OCI-LY3 (cell line): ENCODE measurements at regions not wholly inside any gene's neighbourhood (a gene's known extent, or its start where the extent isn't known, plus 50 kb on each side); places are given as distances from the start of the nearest gene placed in this dataset.

Source experiments
- H2AFZ ChIP-seq: fragments of 200-600, 300-600 bp; shearing (Covaris generic); 2 replicates; pipeline ENCODE4 v1.6.0; 2014; ENCODE audit warnings: antibody characterized with exemption, low read depth, low read length
- H3K27ac ChIP-seq: fragments of 200-600, 300-600 bp; sonication (generic); 2 replicates; pipeline ENCODE4 v1.5.1; 2014; ENCODE audit warnings: mild to moderate bottlenecking, low read length, moderate library complexity, mixed read lengths
- H3K27me3 ChIP-seq: fragments of 200-600, 300-600 bp; sonication (generic); 2 replicates; pipeline ENCODE4 v1.6.1; 2014; ENCODE audit warnings: low read depth, low read length, mixed read lengths
- H3K36me3 ChIP-seq: fragments of 200-600, 300-600 bp; sonication (generic); replicated peaks from 2 replicates; pipeline ENCODE3; 2014; ENCODE audit warnings: low read depth, low read length, mixed read lengths
- H3K4me1 ChIP-seq: fragments of 300-600, 200-600 bp; sonication (generic); 2 replicates; pipeline ENCODE4 v1.6.1; 2014; ENCODE audit warnings: low read length, mixed read lengths
- H3K4me2 ChIP-seq: fragments of 200-600, 300-600 bp; sonication (generic); 2 replicates; pipeline ENCODE4 v1.6.1; 2014; ENCODE audit warnings: low read length, mixed read lengths
- H3K4me3 ChIP-seq: fragments of 300-600, 200-600 bp; sonication (generic); 2 replicates; pipeline ENCODE4 v1.5.1; 2014; ENCODE audit warnings: antibody characterized with exemption, mild to moderate bottlenecking, low read length, moderate library complexity
- H3K79me2 ChIP-seq: fragments of 300-600, 200-600 bp; shearing (Covaris generic); 2 replicates; pipeline ENCODE4 v1.6.1; 2014; ENCODE audit warnings: mild to moderate bottlenecking, low read length, mixed read lengths
- H3K9ac ChIP-seq: fragments of 300-600, 200-600 bp; shearing (Covaris generic); 2 replicates; pipeline ENCODE4 v1.6.0; 2014; ENCODE audit warnings: mild to moderate bottlenecking, low read length, moderate library complexity
- H3K9me3 ChIP-seq: fragments of 200-600, 300-600 bp; shearing (Covaris generic); 2 replicates; pipeline ENCODE4 v1.6.1; 2014; ENCODE audit warnings: low read length, mixed read lengths; ENCODE audit not compliant: insufficient read depth
- H4K20me1 ChIP-seq: fragments of 200-600, 300-600 bp; sonication (generic); 2 replicates; pipeline ENCODE4 v1.6.1; 2016; ENCODE audit warnings: low read length, mixed read lengths; ENCODE audit not compliant: insufficient read depth
- EZH2phosphoT487 ChIP-seq: fragments of 200-600 bp; shearing (Covaris generic); IDR thresholded peaks from 2 replicates; pipeline ENCODE4 v1.6.1; 2018; ENCODE audit warnings: antibody characterized with exemption, mixed run types, low read depth
- TF ChIP-seq, protein P1 (sequence below): fragments of 200-600, 300-600 bp; sonication (generic); IDR thresholded peaks from 2 replicates; pipeline ENCODE4 v1.5.1; 2014; ENCODE audit warnings: antibody characterized with exemption, low read length, low read depth

DNA sequence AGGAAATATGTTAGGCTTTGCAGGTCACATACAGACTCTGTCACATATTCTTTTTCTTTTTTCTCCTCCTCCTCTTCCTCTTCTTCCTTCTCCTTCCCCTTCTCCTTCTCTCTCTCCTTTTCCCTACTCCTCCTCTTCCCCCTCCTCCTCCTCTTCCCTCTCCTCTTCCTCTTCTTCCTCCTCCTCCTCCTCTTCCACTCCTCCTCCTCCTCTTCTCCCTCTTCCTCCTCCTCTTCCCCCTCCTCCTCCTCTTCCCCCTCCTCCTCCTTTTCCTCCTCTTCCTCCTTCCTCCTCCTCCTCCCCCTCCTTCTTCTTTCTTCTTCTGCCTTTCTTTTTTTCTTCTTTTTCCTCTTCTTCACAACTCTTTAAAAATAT lies 159.8 kb downstream of the KIF20B start:
- H3K27ac ChIP-seq = no peak overlapping the region
- H3K9me3 ChIP-seq = no peaks in the 10 kb centered on the region
- 0 out of 2 replicates have a peak, but pooled peaks cover 9% of the 10 kb centered on the region for H3K4me1 ChIP-seq
- no peak for TF ChIP-seq EZH2phosphoT487
- TF ChIP-seq, protein P1, sequence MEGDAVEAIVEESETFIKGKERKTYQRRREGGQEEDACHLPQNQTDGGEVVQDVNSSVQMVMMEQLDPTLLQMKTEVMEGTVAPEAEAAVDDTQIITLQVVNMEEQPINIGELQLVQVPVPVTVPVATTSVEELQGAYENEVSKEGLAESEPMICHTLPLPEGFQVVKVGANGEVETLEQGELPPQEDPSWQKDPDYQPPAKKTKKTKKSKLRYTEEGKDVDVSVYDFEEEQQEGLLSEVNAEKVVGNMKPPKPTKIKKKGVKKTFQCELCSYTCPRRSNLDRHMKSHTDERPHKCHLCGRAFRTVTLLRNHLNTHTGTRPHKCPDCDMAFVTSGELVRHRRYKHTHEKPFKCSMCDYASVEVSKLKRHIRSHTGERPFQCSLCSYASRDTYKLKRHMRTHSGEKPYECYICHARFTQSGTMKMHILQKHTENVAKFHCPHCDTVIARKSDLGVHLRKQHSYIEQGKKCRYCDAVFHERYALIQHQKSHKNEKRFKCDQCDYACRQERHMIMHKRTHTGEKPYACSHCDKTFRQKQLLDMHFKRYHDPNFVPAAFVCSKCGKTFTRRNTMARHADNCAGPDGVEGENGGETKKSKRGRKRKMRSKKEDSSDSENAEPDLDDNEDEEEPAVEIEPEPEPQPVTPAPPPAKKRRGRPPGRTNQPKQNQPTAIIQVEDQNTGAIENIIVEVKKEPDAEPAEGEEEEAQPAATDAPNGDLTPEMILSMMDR = no peak
- H3K27me3 ChIP-seq = no peaks in the 10 kb centered on the region
- no peaks in the 10 kb centered on the region for H3K36me3 ChIP-seq
- H3K9ac ChIP-seq = no peak overlapping the region
- H4K20me1 ChIP-seq = no peaks in the 10 kb centered on the region
- no peak overlapping the region for H3K4me2 ChIP-seq
- no peaks in the 10 kb centered on the region for H3K79me2 ChIP-seq
- H3K4me3 ChIP-seq = no peak overlapping the region
- H2AFZ ChIP-seq = peak overlapping the region; percentile 92; the same call in 1 of the 2 replicates

DNA sequence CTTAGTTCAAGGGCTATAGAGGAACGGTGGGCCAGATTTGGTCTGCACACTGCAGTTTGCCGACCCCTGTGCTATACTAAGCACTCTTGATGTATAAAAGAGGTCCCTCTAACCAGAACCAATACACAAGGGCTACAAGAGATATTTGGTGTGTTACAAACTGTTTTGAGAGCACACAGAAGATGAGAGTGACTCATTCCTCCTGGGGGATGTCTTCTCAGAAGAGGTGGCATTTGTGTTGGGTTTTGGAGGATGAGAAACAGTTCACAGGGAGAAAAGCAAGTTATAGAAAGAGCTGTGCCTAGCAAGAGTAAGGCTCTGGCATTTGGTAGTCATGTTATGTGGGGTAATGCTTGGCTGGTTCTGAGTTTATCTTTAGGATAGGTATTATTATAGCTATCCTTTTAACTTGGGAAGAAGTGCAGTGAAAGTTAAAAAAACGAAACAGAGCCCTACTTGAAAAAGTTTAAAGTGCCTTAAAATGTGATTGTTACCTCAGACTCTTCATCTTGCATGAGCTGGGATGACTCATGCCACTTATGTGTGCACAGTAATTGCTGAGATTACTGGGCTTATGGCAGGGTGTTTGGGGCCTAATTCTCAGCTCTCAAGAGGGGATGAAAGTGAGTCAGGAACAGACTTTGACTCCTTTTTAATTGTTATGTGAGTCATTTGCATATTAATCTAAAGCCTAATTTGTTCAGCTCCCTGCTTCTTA lies 160.4 kb downstream of the KIF20B start:
- no peak for TF ChIP-seq EZH2phosphoT487
- TF ChIP-seq, protein P1 = no peak
- no peak overlapping the region for H3K4me2 ChIP-seq
- H3K36me3 ChIP-seq = no peaks in the 10 kb centered on the region
- H3K79me2 ChIP-seq = no peaks in the 10 kb centered on the region
- no peak overlapping the region for H2AFZ ChIP-seq
- no peak overlapping the region for H3K9ac ChIP-seq
- H4K20me1 ChIP-seq = no peaks in the 10 kb centered on the region
- no peak overlapping the region for H3K27ac ChIP-seq
- 0 out of 2 replicates have a peak, but pooled peaks cover 9% of the 10 kb centered on the region for H3K4me1 ChIP-seq
- no peaks in the 10 kb centered on the region for H3K9me3 ChIP-seq
- no peaks in the 10 kb centered on the region for H3K27me3 ChIP-seq
- H3K4me3 ChIP-seq = no peak overlapping the region

DNA sequence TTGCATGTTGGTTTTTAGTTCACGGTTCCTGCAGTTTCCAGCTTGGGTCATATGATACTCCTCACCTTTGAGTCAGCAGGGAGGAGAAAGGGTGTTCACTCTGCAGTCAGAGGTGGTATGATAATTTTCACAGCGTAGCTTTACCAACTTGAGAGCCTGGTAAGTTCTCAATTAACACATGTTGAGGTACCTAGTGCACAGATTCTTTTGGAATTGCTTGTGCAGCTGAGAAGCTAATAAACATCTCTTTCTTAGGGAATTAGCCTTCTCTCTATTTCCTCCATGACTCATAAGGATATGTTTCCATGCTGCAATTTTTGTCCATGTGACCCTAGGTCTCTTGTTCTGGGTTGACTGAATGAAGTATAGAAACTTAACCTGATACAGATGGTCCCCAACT lies 166.6 kb downstream of the KIF20B start:
- Histone ChIP-seq H2AFZ (no peak overlapping the region), H4K20me1 (no peaks in the 10 kb centered on the region), H3K9ac (no peak overlapping the region), H3K4me2 (no peak overlapping the region), H3K4me3 (no peak overlapping the region), H3K27me3 (no peaks in the 10 kb centered on the region), H3K9me3 (no peaks in the 10 kb centered on the region), H3K27ac (no peak overlapping the region), H3K4me1 (peaks cover 4% of the 10 kb centered on the region), H3K36me3 (no peaks in the 10 kb centered on the region), H3K79me2 (no peaks in the 10 kb centered on the region)
- no peak for TF ChIP-seq EZH2phosphoT487
- TF ChIP-seq, protein P1 = no peak

DNA sequence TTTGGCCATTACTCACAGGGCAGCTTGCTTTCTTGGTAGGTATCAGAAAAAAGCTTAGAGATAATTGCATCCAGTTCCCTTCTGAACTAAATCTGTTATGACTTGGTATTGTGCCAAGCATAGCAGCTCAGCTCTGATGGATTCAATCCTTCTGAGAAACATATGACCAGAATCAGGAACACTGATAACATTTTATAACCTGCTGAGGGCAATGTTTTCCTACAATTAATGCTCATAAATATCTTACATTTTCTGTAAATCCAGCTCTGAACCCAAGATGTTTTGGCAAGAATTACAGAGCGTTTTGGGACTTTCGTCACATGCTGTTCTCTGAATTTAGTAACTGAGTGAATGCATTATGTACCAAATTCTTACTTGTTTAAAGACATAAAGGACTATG lies 167.8 kb downstream of the KIF20B start:
- TF ChIP-seq EZH2phosphoT487 = no peak
- TF ChIP-seq, protein P1 = no peak
- peaks cover 11% of the 10 kb centered on the region for H3K4me1 ChIP-seq
- H3K4me3 ChIP-seq = no peak overlapping the region
- H3K27me3 ChIP-seq = no peaks in the 10 kb centered on the region
- 0 out of 2 replicates have a peak, but pooled peaks cover 2% of the 10 kb centered on the region for H3K9me3 ChIP-seq
- H3K79me2 ChIP-seq = no peaks in the 10 kb centered on the region
- no peak overlapping the region for H3K27ac ChIP-seq
- no peak overlapping the region for H3K4me2 ChIP-seq
- H3K36me3 ChIP-seq = no peaks in the 10 kb centered on the region
- no peak overlapping the region for H2AFZ ChIP-seq
- H4K20me1 ChIP-seq = no peaks in the 10 kb centered on the region
- H3K9ac ChIP-seq = no peak overlapping the region
